Left lung (tissue), 4 donors: ENCODE measurements at regions not wholly inside any gene's neighbourhood (a gene's known extent, or its start where the extent isn't known, plus 50 kb on each side); places are given as distances from the start of the nearest gene placed in this dataset.
A peak's percentile ranks its signal among the peaks of the same experiment; 100 is the strongest.

Source experiments
- ATAC-seq: fragments of 200-7000 bp; cut with Tn5 transposase; one replicate; pipeline ENCODE4 v1.9.1; 2020; ENCODE audit warnings: moderate library complexity
- DNase-seq, 4 donors: peaks; one replicate each; pipeline ENCODE4 v3.0.0-alpha.2; 2013 to 2020
- H3K27ac ChIP-seq, 2 donors: fragments of 200-600 bp; sonication (generic) in 1 of 2; one replicate each; pipeline versions ENCODE4 v1.5.0 to v1.8.0; 2020 to 2021
- H3K27me3 ChIP-seq, 2 donors: fragments of 200-600 bp; sonication (generic) in 1 of 2; one replicate each; pipeline versions ENCODE4 v1.5.0 to v1.8.0; 2020 to 2021
- H3K36me3 ChIP-seq, 2 donors: fragments of 200-600 bp; sonication (generic) in 1 of 2; one replicate each; pipeline versions ENCODE4 v1.5.0 to v1.8.0; 2020 to 2021
- H3K4me1 ChIP-seq, 2 donors: fragments of 200-600 bp; one replicate each; pipeline ENCODE4 v1.8.0; 2021
- H3K4me3 ChIP-seq, 2 donors: fragments of 200-600 bp; sonication (generic) in 1 of 2; one replicate each; pipeline versions ENCODE4 v1.5.0 to v1.8.0; 2020 to 2021; ENCODE audit warnings: mild to moderate bottlenecking in 1 of 2
- H3K9me3 ChIP-seq, 2 donors: fragments of 200-600 bp; sonication (generic) in 1 of 2; one replicate each; pipeline versions ENCODE4 v1.5.0 to v1.8.0; 2020 to 2021
- CTCF ChIP-seq, 2 donors: fragments of 200-600 bp; sonication (generic) in 1 of 2; IDR thresholded peaks; one replicate each; pipeline versions ENCODE4 v1.5.0 to v1.8.0; 2021; ENCODE audit warnings: antibody characterized with exemption in 2 of 2
- intact Hi-C, 2 donors: fragments of 100-400 bp; cut with DNase I; formaldehyde crosslinking; loops; one replicate each; pipeline versions ENCODE4 v1.11.2 to v1.14.2; 2022
- donor health status: DM: no; HTN: yes; CAD: no.
- donor health status: DM: no; HTN: no; CAD: no.

DNA sequence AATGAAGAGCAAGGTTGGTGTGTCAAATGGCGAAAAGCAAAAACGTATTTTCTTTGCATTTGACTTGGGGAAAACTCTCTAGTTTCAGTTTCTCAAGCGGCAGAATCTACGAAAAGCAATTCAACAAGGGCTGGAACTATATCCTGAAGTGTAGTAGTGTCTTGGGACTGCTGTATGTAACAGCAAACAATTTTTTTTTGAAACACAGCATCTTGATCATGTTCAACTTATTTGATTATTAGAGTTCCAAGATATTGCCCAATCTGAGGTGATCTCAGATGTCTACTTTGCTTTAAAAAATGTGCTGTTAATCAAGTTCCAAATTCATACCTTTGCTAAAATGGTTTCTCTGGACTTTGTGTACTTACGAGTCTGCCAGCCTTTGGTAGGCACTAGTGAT is 120.6 kb downstream of the ZWINT start:
- intact Hi-C loops: no loop called here
- Histone ChIP-seq H3K27me3 (no peaks in the 10 kb centered on the region), H3K27ac (no peak overlapping the region), H3K36me3 (no peaks in the 10 kb centered on the region), H3K4me1 (no peaks in the 10 kb centered on the region), H3K9me3 (no peaks in the 10 kb centered on the region), H3K4me3 (no peak overlapping the region)
- no peak for TF ChIP-seq CTCF (IDR thresholded peaks at IDR 0.05)
- DNase-seq (no peak), ATAC-seq (no peak)

GRCh38 chr10:56231436-56231835 is 129.6 kb downstream of the ZWINT start:
- H3K9me3 ChIP-seq: no peaks in the 10 kb centered on the region
- intact Hi-C loops: no loop called here
- no peak for TF ChIP-seq CTCF (IDR thresholded peaks at IDR 0.05)

DNA sequence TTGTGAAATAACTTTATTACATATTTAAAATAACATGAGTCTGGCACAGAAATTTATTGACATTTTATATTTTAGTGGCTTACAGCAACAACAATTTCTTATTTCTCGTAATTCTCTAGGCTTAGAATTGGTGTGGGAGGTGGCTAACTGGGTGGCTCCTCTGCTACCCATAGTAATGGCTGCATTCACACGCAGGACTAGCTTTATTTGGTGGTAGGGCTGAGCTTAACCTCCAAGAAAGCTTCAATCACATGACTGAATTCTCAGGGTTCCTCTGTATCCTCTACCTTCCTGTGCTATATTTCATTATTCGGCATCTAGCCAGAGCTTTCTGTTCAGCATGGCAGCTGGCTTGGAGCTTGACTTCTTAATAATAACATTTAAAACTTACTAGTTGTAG is 138.8 kb downstream of the ZWINT start:
- no peak for ATAC-seq
- intact Hi-C loops: no loop called here

More at GRCh38 chr10:56231436-56231835, 129.6 kb downstream of the ZWINT start:
- H3K4me1 ChIP-seq: no peaks in the 10 kb centered on the region
- DNase-seq (no peak), ATAC-seq (no peak)
- H3K4me3 ChIP-seq: no peak overlapping the region
- H3K27ac ChIP-seq: no peak overlapping the region
- H3K27me3 ChIP-seq: no peaks in the 10 kb centered on the region
- no peaks in the 10 kb centered on the region for H3K36me3 ChIP-seq

GRCh38 chr10:56212951-56213350 is 148.1 kb downstream of the ZWINT start:
- DNase-seq (peak in 1 of 4 donors; percentile 37), ATAC-seq (no peak)
- Histone ChIP-seq H3K4me1 (no peaks in the 10 kb centered on the region), H3K27ac (no peak overlapping the region), H3K36me3 (no peaks in the 10 kb centered on the region), H3K4me3 (no peak overlapping the region), H3K27me3 (no peaks in the 10 kb centered on the region), H3K9me3 (peaks cover 0 to 4% of the 10 kb centered on the region in 2 donors)
- TF ChIP-seq CTCF (IDR thresholded peaks at IDR 0.05): no peak
- intact Hi-C loops: no loop called here

More for the DNA sequence above, 138.8 kb downstream of the ZWINT start:
- H3K4me1 ChIP-seq: no peaks in the 10 kb centered on the region
- H3K27me3 ChIP-seq: no peaks in the 10 kb centered on the region
- no peak for TF ChIP-seq CTCF (IDR thresholded peaks at IDR 0.05)
- DNase-seq: no peak
- H3K27ac ChIP-seq: no peak overlapping the region
- no peaks in the 10 kb centered on the region for H3K36me3 ChIP-seq
- H3K4me3 ChIP-seq: no peak overlapping the region
- H3K9me3 ChIP-seq: no peaks in the 10 kb centered on the region

DNA sequence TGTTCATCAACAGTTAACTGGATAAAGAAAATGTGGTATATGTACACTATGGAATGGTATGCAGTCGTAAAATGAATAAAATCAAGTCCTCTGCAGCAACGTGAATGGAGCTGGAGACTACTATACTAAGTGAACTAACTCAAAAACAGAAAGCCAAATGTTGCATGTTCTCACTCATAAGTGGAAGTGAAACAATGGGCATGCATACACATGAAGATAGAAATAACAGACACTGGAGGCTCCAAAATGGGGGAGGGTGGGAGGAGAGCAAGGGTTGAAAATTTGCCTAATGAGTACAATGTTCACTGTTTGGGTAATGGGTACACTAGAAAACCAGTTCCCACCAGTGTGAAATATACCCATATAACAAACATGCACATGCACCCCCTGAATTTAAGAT is 179.5 kb downstream of the ZWINT start:
- intact Hi-C loops: no loop called here
- H3K4me3 ChIP-seq: no peak overlapping the region
- H3K4me1 ChIP-seq: no peaks in the 10 kb centered on the region
- no peaks in the 10 kb centered on the region for H3K27me3 ChIP-seq
- DNase-seq (no peak), ATAC-seq (no peak)
- no peaks in the 10 kb centered on the region for H3K9me3 ChIP-seq
- TF ChIP-seq CTCF (IDR thresholded peaks at IDR 0.05): no peak
- H3K36me3 ChIP-seq: no peaks in the 10 kb centered on the region
- H3K27ac ChIP-seq: no peak overlapping the region
